HG03565 (cell line): ENCODE measurements at regions not wholly inside any gene's neighbourhood (a gene's known extent, or its start where the extent isn't known, plus 50 kb on each side); places are given as distances from the start of the nearest gene placed in this dataset.

Source experiments
- ATAC-seq: cut with Tn5 transposase; IDR thresholded peaks from one replicate; pipeline ENCODE4 v1.9.1; 2021; ENCODE audit warnings: mild to moderate bottlenecking, moderate library complexity; ENCODE audit not compliant: unreplicated experiment

DNA sequence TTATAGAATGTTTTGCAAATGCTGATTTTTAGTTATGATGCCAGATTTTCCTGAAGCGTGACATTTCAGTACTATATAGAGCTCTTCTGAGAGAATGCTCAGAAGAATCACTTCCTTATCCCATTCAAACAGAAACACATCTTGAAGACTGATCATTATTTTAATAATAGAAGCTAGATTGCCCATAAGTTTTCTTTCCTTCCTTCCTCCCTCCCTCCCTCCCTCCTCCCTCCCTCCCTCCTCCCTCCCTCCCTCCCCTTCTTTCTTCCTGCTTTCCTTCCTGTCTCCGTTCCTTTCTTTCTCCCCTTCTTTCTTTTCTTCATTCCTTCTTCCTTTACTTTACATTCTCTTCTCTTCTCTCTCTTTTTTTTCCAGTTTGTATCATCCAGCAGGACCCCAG is 767.4 kb downstream of the IRX1 start:
- ATAC-seq = no peak

DNA sequence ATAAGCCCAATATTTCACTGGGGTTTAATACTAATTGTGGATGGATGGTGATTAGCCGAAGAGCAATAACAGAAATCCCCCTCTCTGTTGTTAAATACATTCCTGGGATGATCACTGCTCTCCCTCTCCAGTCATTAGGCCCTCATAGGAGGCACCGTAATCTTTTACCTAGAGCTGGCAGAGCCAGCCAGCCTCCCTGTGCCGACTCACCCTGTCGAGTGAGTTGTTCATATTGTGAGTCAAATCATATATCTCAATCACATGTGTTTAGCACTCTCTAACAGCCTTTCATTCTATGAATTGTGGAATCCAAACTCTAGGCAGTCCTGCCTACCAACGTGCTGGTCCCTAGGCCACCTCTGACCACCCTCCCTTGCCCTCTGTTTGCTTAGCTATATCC is 771.0 kb downstream of the IRX1 start:
- no peak for ATAC-seq

DNA sequence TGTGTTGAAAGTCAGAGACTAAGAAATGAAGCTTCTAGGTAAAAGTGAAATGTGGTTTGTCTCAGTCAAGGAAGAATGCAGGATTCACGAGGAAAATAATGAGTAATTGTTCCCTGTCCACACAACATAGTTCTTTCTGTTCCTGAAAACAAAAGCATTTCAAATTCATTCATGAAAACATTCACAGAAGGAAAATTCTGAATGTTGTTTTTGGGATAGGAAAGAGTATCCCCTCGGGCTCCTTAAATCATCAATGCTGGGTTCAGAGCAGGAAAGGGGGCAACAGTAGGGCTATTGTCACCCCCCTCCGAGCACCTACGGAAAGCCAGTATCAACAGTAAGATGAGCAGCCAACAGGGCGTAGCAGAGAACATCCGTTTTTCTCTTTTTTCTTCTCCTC is 769.9 kb upstream of the ADAMTS16 start:
- ATAC-seq = no peak

DNA sequence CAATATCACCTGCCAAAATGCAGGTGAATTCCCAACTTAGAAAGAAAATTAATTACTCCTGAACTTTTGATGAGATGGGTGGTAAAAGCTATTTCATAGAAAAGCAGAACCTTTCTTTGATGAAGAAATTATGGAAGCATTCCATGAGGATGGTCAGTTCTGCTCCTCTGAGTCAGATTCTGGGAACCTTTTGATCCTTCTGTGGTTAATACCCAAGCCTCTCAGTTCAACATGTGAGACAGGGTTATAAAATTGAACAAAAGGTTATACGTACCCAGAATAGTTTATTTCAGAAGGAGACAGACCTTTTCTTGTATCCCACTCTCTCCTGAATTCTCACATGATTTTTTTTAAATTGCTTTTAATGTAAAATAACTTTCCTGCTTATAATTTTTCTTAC is 767.6 kb upstream of the ADAMTS16 start:
- no peak for ATAC-seq

DNA sequence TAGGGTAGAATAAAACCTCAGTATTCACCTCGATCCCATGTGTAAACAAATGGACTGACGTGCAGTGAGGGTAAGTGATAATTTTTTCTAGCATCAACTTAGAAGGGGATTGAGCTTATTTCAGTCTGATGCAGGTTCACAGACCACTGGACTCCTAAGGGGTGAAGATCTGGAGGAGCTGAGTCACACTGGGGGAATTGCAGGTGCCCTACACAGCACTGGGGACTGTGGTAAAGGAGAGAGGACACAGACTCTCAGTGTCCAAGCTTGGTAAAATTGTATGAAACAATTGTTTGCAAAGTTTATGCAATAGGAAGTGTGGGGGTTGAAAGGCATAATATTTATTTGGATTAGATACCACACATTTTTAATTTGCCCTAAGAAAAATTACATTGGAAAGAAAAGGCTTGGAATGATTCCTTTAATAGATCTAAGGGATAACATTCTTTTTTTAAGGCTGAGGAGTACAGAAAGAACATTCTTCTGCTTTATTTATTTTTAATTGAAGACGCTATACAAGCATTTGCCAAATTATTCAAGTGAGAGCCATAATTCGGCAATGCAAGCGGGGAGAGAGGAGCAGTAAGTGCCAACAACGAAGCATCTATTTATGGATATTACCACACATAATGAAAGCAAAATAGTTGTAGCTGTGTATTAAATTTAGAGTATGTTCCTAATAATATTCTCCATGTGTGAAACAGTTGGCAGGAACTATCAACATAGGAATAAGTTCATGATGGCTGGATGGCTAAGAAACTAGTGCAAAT is 766.9 kb upstream of the ADAMTS16 start:
- no peak for ATAC-seq

DNA sequence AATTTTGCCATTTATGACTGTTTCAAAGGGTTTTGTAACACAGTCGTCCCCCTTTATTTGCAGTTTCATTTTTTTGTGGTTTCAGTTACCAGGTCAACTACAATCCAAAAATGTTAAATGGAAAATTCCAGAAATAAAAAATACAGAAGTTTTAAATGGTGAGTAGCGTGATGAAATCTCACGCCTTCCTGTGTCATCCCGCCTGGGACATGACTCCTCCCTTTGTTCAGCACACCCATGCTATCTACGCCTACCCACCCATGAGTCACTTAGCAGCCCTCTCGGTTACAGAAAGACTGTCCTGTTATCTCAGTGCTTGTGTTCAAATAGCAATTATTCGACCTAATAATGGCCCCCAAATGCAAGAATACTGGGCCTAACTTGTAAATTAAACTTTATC is 765.3 kb upstream of the ADAMTS16 start:
- ATAC-seq = no peak

DNA sequence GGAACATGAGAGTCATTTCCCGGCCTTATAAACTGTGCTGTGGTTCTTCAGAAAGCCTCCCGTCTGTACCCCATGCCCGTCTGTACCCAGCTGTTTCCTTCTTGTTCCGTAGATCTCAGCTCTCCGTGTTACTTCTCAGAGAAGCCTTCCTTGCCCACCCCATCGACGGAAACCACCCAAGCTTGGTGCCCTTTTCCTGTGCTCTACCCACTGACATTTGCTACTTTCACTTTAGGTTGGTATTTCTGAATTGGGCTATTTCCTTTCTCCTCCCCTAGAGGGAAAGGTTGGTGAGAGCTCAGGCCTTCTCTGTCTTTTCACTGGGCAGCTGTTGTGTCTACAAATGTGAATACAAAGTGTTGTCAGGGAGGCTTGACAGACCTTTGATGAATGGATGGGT is 764.5 kb upstream of the ADAMTS16 start:
- ATAC-seq = no peak

DNA sequence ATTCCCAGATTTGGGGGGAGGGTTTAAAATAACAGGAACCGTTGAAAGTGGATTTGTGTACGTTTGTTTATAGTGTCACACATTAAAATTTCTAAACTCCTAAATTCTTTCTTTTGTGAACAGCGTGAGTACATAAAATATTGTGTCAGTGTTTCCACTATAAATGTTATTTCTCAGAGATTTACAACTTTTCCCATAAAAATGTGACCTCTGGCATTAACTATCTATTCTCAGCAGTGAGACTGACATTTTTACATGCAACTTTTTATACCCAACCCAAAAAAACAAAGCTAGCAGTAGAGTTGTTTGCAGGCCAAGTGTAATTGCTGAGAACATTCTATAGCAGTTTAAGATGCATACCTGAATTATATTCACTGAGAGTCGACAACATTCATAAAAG is 757.0 kb upstream of the ADAMTS16 start:
- no peak for ATAC-seq

DNA sequence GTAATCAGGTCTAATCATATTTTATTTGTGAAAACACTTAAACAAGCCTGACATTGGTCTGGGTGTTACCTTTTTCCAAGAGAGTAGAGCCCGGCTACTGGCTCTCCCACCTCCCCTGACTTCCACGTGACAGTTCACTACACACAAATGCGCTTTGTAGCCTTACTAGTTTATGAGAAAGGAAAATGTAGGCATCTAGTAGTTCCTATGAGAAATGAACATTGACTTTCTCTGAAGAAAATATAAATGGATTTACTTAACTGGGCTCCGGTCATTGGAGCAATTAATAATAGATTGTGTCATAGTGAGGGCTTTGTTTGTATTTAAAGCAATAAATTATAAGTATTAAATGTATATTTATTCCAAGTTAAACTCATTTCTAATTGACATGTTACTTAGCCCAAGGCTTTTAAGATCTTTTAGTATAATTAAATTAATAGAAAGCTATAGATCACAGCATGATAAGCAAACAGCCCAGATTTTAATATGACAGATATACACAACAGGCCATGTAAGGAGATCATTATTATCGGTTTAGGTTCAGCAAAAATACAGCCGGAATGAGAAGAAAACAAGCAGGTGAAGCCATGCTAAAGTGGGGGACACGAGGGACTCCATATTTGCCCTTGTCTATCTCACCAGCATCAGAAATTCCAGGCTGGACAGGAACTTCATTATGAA is 756.5 kb upstream of the ADAMTS16 start:
- no peak for ATAC-seq

DNA sequence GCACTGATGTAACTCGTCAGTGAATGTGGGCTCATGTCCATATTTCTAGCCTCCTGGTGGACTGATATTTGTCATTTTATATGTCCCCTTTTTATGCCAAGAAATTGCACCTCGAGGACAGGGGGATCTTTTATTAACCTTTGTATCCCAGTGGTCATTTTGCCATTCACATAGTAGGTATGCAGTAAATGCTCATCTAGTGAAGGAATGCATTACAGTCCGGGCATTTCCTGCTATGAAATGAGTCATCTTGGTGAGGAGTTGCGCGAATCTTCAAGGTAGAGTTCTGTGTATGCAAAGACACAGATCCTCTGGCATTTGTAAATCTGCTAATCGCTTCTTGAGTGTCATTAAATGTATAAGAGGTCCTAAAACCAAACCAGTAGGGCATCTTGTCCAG is 755.5 kb upstream of the ADAMTS16 start:
- ATAC-seq = no peak

DNA sequence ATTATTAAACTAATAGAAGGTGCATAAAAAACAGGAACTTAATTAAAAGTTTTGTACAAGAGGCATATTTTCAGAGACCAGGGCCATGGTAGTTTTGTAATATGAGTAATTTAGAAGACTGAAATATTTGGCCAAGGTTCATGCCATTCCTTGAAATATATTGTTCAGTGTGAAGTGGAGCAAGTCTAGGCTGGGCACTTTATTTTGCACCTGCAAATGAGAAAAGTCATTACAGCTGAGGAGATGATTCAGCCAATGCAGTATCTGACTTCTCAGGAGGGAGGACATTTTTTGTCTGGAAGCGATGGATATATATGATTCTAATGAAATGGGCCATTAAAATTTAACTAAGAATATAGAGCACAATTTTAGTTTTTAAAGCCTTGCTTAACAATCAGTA is 754.0 kb upstream of the ADAMTS16 start:
- ATAC-seq = no peak

DNA sequence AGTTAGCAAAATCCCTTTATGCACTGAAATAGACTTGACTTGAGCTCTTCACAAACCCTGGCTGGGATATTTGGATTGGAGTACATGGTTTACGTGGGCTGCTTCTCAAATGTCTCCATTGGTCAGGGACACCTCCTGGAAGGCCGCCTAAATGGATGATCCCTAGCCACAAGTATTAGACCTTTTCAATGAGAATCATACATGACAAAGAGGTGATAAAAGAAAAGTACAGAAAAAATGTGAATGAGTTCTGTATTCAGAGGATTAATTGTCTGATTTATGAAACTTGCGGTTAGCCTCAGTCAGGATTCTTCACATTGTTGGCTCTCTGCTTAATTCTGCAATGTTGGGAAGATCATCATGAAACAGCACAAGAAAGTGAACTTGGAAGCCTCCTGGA is 752.8 kb upstream of the ADAMTS16 start:
- no peak for ATAC-seq

DNA sequence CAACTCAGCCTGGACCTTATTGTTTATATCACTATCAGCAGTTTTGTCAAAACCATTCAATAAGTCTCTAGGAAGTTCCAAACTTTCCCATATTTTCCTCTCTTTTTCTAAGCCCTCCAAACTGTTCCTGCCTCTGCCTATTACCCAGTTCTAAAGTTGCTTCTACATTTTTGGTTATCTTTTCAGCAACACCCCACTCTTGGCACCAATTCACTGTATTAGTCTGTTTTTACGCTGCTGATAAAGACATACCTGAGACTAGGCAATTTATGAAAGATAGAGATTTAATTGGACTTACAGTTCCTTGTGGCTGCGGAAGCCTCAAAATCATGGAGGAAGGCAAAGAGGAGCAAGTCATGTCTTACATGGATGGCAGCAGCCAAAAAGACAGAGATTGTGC is 744.4 kb upstream of the ADAMTS16 start:
- ATAC-seq = no peak

DNA sequence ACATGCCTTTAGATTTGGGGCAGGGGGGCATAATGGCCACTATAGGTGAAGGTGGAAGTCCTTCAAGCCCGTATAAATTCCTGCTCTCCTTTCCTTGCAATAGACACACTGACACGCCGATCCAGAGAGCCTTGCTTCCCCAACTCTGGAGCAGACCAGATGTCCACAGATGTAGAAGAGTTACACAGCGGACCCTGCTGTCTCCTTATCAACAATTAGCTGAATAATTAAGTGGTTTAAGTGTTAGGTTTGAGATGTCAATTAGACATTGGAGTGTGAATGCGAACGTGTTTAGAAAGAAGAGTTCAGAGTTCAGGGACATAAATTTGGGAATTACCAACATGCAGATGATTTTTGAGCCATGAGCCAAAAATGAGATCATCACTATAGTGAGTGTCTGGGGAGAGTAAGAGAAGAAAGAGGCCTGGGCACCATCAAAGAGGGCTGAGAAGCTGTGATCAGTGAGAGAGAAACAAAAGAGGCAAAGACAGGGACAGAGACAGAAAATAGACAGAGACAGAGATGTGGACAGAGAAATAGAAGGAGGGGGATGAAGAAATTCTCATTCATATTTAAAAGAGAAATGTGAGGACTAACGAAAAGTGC is 734.4 kb upstream of the ADAMTS16 start:
- no peak for ATAC-seq

DNA sequence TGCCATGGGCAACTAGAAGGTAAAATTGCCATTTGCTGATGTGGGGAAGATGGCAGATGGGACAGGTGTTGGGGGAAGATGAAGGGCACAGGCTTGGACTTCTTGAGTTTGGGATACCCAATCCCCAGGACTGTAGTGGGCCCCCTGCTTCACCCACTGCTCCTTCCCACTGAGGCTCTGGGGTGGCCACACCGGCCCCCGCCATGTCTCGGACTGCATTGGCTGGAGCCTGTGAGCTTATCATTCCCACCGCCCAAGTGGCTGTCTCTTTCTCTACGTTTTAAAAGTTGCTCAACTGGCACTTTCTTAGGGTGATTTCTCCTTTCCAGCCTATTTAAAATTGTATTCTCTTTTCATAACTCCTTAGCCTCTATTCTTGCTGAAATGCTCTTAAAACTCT is 730.0 kb upstream of the ADAMTS16 start:
- no peak for ATAC-seq

DNA sequence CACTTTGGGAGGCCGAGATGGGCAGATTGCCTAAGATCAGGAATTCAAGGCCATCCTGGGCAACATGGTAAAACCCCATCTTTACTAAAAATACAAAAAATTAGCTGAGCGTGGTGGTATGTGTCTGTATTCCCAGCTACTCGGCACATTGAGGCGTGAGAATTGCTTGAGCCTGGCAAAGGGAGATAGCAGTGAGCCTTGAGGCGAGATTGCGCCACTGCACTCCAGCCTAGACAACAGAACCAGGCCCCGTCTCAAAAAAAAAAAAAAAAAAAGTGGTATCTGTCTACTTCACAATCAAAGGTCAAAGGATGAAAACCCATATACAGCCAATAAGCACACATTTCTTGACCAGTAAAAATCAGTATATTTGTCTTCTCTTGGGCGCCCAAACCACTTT is 728.5 kb upstream of the ADAMTS16 start:
- ATAC-seq = no peak

DNA sequence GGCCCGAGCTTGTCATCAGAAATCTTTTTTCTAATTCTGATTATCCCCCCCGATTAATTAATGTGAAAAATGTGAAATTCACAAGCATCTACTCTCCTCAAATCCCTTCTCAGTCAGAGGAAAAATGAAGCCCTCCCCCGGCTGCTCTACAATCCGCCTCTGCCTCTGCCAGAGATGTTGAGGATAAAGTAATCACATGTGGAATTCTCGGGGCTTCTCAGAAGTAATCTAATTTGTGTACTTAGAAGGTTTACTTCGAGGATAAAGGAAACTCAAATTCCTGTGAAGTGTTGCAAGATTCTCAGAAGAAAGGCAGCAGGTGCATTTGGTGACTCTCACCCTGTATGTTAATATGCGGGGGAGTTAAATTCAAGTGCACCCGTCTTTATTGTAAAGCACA is 726.1 kb upstream of the ADAMTS16 start:
- ATAC-seq = no peak

DNA sequence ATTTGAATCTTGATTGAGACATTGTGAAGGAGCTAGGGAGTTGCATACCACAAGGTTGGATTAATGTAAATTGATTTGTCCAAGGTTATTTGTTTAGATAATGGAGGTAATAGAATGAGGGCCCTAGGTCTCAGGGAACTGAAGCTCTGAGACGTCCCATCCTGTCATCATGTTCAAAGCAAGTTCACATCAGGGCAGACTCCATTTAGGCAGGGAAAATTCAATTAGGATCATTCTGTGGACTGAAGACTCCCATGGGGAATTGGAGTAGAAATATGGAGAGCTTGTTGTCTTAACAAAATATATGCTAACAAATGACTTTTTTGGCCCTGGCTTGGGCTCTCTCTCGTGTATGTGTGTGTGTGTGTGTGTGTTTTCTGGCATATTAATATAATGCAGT is 722.0 kb upstream of the ADAMTS16 start:
- ATAC-seq = no peak

DNA sequence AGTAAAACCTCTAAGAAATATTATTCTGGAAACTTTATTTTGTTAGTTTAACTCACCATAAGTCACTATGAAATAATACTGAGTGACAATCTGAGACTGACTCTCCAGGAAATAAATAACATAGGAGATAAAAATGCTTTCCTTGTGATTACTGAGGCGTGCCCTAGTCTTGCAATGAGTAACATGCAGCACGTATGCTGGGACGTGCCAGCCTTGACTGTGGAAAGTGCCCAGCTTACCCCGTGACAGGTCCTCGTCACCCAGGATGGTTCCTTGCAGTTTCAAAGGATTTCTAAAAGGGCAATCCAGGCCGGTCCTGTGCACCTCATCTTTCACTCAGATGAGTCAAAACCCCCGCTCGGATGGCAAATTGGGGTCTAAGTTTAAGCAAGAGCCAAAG is 720.8 kb upstream of the ADAMTS16 start:
- ATAC-seq = no peak

DNA sequence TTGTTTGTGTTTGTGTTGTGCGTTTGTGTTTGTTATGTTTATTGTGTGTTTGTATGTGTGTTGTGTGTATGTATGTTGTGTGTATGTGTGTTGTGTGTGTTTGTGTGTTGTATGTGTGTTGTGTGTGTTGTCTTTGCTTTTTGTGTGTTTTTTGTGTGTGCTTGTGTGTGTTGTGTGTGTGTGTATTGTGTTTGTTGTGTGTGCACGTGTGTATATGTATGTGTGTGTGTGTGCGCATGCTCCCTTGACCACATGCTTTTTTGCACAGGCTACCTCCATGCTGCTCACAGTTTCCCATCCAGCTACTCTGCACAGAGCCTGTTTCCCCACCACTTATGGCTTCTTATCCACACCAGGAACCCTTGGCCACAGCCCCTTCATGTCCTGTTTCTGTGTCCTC is 720.0 kb upstream of the ADAMTS16 start:
- ATAC-seq = no peak

DNA sequence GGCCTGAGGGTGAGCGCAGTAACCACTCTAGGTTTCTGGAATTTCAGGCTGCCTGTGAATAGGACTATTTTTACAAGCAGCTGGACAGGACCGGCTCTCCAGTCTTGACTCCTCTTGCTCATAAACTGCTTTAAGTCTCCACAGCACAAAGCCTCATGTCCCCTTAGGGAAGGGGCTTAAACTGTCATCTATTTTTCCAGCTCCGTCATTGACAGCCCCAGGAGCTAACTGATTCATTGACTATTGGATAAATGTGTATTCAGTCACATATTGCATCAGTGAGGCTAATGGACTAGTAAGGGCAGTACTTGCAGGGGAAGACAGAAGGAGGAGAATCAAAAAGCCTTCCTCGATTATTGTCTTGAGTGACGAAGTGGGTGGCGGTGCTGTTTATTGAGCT is 719.4 kb upstream of the ADAMTS16 start:
- ATAC-seq = no peak

DNA sequence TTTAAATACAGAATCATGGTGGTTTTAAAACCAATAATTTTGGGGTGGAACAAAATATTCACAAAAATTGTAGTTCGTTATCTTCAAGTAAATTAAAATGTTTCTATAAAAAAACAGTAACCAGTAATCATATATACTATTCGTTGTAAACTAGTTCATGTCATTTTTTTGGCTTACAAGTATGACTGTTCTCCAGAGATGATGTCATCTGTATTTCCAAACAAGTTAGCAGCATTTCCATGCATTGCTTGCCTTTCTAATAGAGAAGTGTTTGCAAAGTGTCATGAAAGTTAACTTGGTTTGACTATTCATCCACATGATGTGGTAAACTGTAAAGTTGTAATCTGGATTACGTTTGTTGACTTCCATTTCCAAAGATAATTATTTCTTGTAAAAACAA is 717.9 kb upstream of the ADAMTS16 start:
- no peak for ATAC-seq
